Right lung (tissue), 2 donors: ENCODE measurements at regions not wholly inside any gene's neighbourhood (a gene's known extent, or its start where the extent isn't known, plus 50 kb on each side); places are given as distances from the start of the nearest gene placed in this dataset.
A peak's percentile ranks its signal among the peaks of the same experiment; 100 is the strongest.
"Not testable (repeated sequence)": the region's sequence is repeated elsewhere in the genome, so short reads cannot be mapped to it uniquely, and the experiment has no call there.

Source experiments
- DNase-seq, 2 donors: peaks; one replicate each; pipeline ENCODE4 v3.0.0-alpha.2; 2013

DNA sequence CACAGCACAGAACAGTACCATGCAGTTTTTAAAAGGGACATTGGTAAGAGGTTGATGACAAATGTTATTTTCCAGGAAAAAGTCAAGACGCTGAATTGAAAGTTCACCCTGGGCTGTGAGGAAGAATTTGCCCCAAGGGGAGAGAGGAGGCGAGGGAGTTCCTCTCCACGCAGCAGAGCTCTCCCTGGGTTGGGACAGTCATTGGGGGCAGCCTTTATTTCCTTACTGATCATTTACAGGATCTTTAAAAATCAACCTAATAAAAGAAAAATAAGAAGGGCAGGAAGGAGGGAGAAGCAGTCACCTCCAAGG lies 49.9 kb upstream of the WNT7B start:
- no peak for DNase-seq

DNA sequence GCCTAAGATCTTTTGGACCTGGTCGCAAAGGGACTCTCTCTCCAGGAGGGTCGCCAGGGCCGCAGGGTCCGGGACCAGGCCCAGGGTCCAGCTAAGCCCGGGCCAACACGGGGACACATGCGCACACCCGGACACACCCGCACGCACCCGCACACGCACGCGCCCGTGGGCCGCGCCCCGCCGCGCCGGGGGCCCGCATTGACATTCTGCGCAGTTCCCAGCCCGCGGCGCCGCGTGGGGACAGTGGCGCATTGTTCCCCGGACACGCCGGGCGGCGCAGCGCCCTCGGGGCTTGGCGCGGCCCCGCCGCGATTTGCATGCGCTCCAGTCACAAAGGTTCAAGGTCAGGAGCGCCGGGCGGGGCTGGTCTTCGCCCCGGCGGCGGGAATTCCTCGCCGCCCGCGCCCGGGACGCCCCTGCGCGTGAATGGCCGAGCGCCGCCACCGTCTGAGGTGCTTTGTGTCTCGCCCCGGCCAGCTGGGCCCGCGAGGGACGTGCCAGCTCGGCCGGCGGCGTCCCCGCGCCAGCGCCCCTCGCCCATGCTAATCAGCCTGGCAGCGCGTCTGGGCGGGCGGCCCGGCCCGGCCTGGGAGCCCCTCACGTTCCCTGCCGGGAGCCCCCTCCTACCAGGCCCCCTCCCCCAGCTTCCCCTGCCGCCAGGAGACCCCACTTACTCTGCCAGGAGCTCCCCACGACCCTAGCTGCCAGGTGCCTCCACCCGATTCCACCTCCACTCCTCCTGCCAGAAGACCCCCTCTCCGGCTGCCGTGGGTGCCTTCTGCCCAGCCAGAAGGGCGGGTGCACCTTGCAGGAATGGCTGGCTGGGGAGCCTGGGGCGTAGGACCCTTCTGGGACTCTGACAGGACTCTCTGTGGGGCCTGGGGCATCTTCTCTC lies 50.5 kb upstream of the WNT7B start:
- DNase-seq = peak in 1 of 2 donors; percentile 30

DNA sequence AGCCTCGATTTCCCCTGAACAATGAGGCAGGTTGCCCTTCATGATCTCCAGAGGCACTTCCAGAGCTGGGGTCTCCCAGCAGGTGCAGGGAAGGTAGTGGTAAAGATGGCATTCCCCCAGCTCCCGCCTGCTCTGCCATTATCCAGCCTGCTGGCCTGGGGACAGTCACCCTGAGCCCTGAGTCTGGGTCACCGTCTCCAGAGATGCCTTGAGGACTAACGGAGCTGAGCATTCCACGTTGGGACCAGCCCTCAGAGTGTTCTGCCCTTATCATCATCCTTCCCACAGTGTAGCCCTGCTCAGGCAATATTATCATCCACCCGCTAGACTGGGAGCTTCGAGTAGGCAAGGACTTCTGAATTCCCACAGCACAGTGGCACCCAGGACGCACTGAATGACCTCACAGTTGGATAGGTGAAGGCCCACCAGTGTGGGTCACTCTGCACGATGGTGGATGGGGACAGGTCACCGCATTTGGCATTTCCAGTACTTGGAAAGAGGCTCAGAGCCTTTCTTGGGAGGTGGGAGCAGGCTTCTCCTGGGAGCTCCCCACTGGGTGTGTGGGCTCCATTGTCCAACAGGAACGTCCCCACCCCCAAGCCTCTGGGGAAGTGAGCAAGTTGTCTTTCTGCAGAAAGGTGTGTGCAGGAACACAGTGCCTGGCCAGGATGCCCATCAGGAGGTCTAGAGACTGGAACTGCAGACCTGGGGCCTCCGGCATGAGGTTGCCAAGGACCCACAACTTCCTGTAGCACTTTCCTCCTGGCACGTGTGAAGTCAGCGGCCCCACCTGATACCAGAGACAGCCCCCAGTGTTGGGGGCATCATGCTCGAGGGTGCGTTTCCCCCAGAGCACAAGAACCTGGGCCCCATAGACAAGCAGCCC lies 51.4 kb upstream of the WNT7B start:
- DNase-seq = no peak

DNA sequence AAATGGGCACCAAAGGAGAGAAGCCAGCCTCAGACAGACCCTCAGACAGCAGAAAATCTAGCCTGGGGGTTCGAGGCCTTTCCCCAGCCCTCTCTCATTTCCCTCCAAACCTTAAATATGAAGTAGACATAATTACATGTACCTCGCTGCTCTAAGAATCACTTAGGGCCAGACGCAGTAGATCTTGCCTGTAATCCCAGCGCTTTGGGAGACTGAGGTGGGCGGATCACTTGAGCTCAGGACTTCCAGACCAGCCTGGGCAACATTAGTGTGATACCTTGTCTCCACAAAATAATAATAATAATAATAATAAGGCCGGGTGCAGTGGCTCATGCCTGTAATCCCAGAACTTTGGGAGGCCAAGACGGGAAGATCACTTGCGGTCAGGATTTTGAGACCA lies 52.1 kb upstream of the WNT7B start:
- DNase-seq = no peak

DNA sequence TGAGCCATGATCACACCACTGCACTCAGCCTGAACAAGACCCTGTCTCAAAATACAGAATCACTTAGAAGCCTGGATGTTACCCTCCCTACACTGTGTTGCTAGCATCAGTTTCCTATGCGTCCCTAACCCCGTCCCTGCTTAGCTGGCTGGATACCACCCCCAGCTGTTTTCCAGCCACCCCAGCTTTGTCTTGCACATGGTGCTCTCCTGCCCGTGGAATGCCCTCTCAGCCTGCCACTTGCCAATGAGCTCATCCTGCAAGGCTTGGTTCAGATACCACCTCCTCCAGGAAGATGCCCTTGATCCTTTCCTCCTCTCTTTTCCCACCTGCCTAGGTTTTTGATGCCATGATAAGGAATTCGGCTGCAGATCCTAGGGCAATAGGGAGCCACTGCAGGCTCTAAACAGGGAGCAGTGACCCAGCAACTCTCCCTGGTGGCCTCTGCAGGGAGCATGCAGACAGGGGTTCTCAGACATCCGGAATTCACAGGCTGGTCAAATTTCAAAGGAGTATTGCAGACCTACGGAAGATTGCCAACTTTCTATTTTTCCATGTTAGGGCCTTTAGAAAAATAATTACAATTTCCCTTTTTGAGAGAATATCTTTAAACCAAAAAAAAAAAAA lies 52.7 kb upstream of the WNT7B start:
- DNase-seq = no peak

DNA sequence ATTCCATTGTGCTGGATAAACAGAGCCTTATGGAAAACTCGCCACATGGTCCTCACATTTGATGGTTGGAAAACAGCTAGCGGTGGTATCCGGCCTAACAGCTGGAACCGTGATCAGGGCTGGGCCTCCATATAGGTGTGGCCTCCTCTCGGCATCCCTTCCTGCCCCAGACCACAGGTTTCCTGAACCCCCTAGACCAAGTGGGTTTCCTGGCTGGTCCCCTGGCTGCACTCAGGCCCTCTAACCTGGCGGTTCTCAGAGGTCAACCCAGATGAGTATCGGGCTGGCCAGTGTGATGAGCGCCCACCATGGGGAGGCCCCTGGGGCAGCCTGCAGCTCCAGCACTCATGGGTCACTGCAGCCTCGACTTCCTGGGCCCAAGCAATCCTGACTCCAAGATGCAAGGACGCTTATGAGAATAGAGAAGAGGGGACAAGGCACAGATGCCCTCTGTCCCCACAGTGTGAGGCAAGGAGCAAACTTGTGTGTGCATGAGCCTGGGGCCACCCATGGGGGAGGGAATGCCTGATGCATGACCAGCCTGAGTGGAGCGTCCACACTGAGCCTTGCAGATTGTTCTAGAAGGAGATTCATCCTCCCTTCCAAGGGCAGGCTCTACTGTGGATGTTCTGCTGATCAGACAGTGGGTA lies 53.4 kb upstream of the WNT7B start:
- DNase-seq = no peak

DNA sequence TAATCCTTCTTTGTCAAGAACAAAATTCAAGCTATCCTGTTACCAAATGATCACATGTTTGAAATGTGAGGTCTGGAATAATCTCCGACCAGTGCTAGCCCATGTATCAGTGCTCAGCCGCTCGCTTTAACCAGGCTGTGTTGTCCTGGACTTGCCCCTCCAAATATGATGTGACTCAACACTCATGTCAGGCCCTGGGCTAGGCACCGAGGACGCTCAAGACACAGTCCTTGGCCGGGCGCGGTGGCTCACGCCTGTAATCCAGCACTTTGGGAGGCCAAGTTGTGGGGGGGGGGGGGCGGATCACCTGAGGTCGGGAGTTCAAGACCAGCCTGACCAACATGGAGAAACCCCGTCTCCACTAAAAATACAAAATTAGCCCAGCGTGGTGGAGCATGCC lies 54.1 kb upstream of the WNT7B start:
- DNase-seq = no peak

DNA sequence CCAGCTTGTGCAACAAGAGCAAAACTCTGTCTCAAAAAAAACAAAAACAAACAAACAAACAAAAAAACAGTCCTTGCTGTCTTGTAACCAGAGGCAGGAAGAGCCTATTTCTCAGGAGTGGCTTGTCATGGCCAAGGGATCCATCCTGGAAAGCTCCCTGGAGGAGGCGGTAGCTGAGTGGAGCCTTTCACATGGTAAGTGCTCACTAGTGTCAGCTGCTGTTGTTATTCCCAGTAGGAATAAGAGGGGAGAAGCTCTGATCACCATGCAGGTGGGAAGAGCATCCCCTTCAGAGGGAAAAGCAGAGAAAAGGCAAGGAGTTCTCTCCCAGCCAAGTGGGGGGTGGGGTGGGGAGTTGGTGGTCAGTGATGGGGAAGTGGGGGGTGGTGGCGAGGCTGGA lies 54.6 kb upstream of the WNT7B start:
- DNase-seq = no peak

DNA sequence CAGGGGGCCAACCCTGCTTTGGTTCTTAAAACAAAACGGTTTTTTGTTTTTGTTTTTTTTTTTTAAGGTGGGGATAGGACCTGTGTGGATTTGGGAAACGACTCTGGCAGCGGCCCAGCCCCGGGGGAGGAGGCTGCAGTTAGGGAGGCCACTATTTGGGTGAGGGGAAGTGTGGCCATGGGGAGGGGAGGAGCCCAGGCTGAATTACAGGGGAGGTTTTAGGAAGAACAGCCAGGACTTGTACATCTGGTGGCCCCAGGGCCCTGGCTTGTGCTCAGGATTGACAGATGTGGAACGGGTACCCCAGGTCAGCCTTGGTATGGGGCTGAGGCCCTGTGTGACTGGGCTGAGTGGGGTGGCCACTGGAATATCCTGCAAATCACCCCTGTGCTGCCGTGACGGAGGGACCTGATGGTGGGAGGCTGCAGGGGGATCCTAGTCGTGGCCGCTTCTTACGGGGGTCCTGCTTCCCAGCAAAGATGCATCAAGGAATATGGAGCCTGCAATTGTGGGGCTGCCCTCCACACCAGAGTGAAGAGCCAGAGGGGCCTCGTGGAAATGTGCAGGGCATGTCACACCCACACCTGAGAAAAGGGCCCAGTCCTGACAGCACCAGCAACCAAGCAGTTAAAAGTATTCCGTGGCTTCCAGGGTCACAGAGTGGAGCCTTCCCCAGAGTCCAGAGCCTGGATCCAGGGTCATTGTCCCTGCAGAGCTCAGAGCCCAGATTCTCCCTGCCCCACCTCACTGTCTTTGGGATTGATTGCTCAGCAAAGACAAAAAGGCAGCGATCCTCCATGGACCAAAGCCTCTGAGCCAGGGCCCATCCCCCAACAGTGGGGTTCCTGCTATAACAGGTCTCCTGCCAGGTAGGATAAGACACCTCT lies 55.2 kb upstream of the WNT7B start:
- no peak for DNase-seq

DNA sequence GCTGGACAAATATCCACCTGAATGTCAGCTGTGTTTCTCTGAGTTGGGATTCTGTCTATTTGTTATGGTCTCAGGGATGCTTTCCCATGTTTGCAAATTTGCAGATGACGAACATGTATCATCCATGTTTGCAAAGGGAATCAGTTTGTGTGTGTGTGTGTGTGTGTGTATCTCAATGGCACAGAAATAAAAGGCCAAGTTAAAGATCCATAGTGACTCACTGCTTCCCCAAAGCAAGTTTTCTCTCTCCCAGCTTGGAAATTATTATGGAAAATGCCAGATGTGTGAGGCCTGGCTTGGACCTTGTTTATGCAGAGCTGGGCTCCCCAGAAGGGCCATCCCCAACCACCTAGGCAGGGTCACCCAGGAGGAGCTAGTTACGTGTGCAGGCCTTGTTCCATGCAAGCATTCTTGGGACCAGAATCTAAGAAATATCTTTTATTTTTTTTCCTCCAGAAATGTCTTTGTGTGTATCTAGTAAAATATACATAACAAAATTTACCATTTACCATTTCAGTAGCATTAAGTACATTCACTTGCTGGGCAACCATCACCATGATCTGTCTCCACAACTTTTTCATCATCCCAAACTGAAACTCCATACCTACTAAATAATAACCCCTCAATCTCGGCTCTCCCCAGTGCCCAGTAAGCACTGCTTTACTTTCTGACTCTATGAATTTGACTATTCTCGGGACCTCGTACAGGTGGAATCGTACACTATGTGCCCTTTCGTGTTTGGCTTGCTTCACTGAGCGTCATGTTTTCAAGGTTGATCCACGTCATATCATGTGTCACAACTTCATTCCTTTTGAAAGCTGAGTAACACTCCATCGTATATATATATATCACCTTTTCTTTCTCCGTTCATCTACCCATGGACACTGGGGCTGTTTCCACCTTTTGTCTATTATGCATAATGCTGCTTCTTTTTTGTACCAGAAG lies 56.6 kb upstream of the WNT7B start:
- DNase-seq = no peak

DNA sequence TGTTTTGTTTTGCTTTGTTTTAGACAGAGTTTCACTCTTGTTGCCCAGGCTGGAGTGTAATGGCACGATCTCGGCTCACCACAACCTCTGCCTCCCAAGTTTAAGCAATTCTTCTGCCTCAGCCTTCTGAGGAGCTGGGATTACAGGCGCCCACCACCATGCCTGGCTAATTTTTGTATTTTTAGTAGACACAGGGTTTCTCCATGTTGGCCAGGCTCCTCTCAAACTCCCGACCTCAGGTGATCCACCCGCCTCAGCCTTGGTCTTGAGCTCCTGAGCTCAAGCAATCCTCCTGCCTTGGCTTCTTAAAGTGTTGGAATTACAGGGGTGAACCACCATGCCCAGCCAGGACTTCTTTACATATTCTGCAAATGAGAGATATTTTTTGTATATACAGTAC lies 57.5 kb upstream of the WNT7B start:
- not testable (repeated sequence) for DNase-seq

DNA sequence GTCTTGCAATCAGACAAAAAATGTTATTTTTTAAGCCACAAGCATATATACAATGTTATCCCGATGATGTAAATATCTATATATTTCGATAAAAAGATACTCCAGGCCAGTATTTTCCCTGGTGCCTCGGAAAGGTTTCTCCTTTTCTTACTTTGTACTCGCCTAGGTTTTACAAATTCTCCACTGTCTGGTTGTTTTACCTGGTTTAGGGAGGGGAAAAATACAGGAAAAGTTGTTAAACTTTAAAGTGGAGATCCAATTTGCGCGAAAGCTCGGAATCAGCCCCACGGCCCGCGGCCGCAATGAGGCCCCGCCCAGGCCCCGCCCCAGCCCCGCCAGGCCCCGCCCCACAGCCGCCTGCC lies 58.4 kb upstream of the WNT7B start:
- DNase-seq = no peak

DNA sequence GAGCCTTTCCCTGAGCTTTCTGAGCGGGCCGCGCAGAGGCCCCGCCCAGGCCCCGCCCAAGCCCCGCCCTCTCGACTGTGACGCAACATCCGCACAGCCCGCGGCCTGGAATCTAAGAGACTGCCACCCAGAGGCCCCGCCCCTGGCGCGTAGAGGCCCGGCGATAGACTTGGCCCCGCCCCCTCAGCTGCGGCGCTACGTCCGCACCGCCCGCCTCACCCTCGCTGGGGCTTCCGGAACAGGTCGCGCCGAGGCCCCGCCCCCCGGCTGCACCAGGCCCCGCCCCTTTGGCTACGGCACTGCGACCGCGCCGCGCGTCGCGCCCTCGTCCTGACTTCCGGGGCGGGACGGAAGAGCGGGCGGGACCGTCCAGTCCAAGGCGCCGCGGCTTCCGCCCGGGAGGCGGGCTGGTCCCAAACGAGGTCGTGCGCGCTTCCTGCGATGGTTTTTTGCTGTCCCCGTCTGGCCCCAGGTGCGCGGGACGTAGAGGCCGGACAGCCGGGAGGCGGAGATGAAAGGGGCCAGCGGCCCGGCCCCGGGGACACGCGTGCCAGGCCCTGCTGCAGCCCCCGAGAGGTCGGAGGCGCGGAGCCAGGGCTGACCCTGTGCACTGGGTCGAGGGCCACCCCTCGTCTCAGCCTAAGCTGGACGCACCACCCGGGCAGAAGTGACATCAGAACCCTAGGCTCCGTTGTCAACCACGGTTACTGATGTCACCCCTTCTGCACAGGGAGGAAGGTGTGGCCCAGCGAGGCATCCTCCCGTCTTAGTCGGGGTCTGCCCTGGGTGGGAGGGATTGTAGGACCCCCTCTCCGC lies 59.0 kb upstream of the WNT7B start:
- DNase-seq = peak; percentile 100

DNA sequence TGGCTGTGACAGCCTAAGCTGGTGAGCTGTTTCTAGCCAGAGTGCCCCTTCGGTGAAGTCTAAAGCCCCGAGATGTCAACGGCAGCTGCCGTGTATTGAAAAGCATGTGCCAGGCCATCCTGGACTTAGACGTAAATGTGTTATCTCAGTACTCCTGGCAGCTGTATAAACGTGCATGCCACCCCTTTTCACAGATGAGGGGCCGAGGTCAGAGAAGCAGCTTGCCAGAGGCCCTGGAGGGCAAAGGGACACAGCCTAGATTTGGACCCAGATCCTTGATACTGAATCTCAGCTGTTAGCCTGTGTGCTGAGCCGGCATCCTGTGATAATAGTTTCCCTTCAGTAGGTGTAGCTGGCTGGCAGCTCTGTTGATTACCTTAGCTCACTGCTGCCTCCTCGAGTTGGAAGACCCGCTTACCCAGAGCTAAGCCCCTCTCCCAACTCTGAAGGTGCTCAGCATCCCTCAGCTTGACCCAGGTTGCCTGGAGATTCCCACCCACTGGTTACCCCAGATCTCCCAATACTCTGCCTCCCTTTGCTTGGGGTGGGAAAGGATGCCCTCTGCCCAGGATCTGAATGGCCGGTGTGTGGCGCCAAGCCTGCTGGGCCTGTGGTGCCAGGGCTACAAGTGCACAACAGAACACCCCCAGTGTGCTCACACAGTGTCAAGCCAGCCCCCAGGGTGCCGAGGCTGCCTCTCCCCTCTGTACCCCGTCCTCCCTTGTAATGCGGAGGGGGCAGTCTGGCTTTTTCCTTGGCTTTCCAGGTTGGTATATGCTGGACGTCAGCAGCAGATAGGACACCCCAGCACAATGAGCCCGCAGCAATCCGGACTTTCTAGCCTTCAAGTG lies 59.8 kb upstream of the WNT7B start:
- DNase-seq = no peak

DNA sequence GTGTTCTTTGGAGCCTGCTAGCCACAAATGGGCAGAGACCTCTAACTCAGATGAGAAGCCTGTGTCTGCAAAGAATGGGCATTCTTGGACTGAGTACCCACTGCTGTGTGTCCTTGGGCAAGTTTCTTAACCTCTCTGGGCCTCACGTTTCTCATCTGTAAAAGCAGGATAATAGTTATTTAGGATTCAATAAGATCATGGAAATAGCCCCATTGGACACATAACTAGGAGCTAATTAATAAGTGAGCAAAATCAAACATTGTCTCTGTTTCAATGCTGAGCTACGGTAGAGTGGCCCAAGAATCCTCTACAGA lies 61.2 kb upstream of the WNT7B start:
- no peak for DNase-seq

DNA sequence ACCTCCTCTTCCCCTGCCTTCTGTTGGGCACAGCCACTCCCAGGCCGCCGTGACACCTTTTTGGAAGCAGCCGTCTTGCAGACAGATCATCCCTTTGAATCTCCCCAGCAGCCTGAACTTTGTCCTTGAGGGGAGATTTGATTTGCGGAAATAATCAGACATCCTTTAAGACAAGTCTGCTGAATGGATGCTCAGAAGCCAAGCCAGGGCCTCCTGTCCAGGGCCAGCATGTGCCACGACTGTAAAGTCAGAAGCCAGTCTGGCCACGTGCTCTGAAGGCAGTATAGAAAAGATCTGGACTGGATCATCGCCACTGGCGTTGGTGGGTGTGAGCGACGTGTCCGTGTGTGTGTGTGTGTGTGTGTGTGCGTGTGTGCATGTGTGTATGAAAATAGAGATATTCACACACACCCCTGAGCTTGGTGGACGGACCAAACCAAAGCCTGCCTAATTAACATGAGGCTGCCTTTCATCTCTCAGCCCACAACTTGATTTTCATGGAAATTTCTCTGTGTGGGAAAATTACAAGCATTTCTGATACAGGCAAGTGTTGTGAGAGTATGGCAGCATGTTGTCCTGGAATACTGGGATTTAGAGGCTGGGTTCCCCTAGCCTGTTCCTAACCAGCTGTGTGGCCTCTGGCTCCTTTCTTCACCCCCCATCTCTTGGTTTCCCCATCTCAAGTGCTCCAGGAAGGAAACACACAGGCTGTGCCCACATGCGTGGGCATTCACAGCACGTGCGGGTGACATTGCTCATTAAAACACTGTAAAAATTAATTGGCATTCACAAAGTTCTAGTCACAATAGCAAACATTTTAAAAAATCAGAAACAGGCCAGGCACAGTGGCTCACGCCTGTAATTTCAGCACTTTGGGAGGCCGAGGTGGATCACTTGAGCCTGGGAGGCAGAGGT lies 61.8 kb upstream of the WNT7B start:
- no peak for DNase-seq

DNA sequence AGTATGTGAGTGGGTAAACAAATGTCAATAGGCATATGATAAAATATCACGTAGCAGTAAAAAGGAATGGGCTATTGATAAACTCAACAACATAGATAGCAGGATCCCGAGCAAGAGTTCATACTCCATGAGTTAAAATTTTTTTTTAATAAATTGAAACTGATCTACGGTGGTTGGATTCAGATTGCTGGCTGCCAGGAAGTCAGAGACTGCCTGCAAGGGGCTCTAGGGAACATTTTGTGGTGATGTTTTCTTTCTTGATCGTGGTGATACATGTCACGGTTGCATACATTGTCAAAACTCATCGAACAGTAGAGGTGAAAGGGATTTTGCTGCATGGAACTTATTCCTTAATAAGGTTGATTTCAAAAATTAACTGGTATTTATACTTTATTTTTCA lies 62.6 kb upstream of the WNT7B start:
- DNase-seq = no peak
